ENCODE measurements at regions not wholly inside any gene's neighbourhood (a gene's known extent, or its start where the extent isn't known, plus 50 kb on each side); places are given as distances from the start of the nearest gene placed in this dataset.
A peak's percentile ranks its signal among the peaks of the same experiment; 100 is the strongest.

DNA sequence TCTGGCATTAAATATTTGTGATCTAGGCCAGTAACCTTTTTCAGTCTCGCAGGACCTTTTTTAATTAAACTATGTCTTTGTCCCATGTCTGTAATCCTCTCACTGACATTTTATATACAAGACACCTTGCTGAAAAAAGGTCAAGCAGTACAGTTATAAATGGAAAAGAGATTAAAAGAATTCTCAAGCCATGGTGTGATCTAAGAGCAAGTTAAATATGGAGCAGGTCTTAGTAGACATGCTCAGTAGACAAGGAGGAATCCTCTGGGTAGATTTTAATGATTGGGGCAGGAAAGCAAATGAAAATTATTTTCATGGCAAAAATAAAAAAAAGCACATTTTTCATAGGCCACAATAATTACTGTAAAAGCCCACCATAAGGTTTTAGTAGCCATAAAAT, 203.5 kb downstream of the PPP1R3A start:
- Histone ChIP-seq H3K79me2 (ENCODE audit: control insufficient read depth, insufficient read depth, low read length) (no peaks in the 10 kb centered on the region), H3K36me3 (ENCODE audit: control insufficient read depth in 2 of 2, insufficient read depth in 2 of 2, low read length in 1 of 2) (no peaks in the 10 kb centered on the region), H3K9me3 (replicated peaks; ENCODE audit: control insufficient read depth, insufficient read depth, low read length) (no peaks in the 10 kb centered on the region), H3K4me1 (ENCODE audit: control insufficient read depth, insufficient read depth, low read length) (no peaks in the 10 kb centered on the region), H2AFZ (ENCODE audit: control insufficient read depth, low read depth, low read length) (no peak overlapping the region), H3K9ac (ENCODE audit: control insufficient read depth, insufficient read depth, low read length) (no peak overlapping the region), H3K27ac (ENCODE audit: control insufficient read depth, insufficient read depth) (no peak overlapping the region), H3K27me3 (replicated peaks in 1 of 2; ENCODE audit: control insufficient read depth in 2 of 2, insufficient read depth in 2 of 2, low read length in 1 of 2) (no peaks in the 10 kb centered on the region), H3K4me2 (ENCODE audit: control insufficient read depth, insufficient read depth) (no peak overlapping the region), H4K20me1 (ENCODE audit: control insufficient read depth, insufficient read depth) (no peaks in the 10 kb centered on the region), H3K4me3 (no peak overlapping the region)
- ATAC-seq (no peak), DNase-seq (ENCODE audit: low read depth, low spot score) (no peak), FAIRE-seq (no peak)
- intact Hi-C loops (cut with micrococcal nuclease; ENCODE audit: unreplicated experiment) (no loop called here), in situ Hi-C loops (cut with MboI) (no loop called here)
- ChIA-PET POLR2A (no interaction called here), RAD21 (ENCODE audit: unreplicated experiment) (no interaction called here), CTCF (no interaction called here), SMC1A (ENCODE audit: uncharacterized antibody, unreplicated experiment) (interaction anchor here (1.0 kb wide), 1 partner anchor 896 kb away, joined by 4 read pairs; no protein-coding TSS in a partner anchor)
- TF ChIP-seq KAT2A (conservative IDR thresholded peaks at IDR 0.05; ENCODE audit: control insufficient read depth, low read depth, low read length) (no peak), RUNX3 (IDR thresholded peaks at IDR 0.05; ENCODE audit: low read length) (no peak), EED (IDR thresholded peaks at IDR 0.05; ENCODE audit: low read depth) (no peak), NFXL1 (IDR thresholded peaks at IDR 0.05; ENCODE audit: borderline replicate concordance) (no peak)
- BruUV-seq (replicated peaks) = no TSS peak
- WGBS (ENCODE audit: insufficient coverage, insufficient replicate concordance, low lambda C conversion rate, missing lambda C conversion rate) = 0% methylated on average over 1 of the region's 1 CpG

DNA sequence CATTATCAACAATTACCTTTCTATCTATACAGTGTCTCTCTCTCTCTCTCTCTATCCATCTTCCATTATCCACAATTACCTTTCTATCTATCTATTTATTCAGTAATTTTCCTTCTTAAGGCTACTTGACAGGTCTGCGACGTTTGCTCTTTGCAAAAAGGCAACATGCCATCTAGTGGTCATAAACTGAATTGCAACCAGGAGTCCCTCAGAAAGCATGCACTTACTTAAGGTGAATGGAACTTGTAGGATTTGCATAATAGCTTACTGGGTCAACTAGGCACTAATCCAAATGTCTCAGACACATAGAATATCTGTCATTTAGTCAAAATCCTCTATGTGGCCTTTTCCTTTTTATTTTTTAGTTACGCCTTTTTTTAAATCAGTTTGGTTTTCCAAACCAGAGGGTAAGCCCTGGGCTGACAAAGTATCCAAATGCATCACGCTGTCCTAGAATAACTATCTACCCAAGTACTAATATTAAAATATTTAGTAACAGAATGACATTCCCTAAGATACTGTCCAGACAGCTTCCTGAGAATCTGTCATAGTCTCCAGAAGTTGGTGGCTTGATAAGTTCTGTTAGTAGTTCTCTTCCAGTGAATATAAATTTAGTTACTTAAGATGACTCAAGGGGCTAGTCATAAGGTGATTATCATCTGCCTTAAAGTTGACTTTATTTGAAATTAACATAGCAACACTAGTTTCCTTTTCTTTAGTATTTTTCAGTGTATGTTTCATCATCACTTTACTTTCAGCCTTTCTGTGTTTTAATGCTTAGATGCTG, 208.3 kb downstream of the PPP1R3A start:
- no peaks in the 10 kb centered on the region for H3K4me1 ChIP-seq (ENCODE audit: control insufficient read depth, insufficient read depth, low read length)
- CTCF ChIA-PET = interaction anchor here (0.7 to 1.8 kb wide), 20 partner anchors 9 to 1160 kb away, joined by 3 to 11 read pairs (median 4); no protein-coding TSS in a partner anchor
- in situ Hi-C loops (cut with MboI) = no loop called here
- no peak overlapping the region for H3K4me2 ChIP-seq (ENCODE audit: control insufficient read depth, insufficient read depth)
- H2AFZ ChIP-seq (ENCODE audit: control insufficient read depth, low read depth, low read length) = no peak overlapping the region
- no peaks in the 10 kb centered on the region for H3K79me2 ChIP-seq (ENCODE audit: control insufficient read depth, insufficient read depth, low read length)
- POLR2A ChIA-PET = no interaction called here
- peak; percentile 95 for ATAC-seq
- no peak overlapping the region for H3K4me3 ChIP-seq
- SMC1A ChIA-PET (ENCODE audit: uncharacterized antibody, unreplicated experiment) = interaction anchor here (0.7 to 1.6 kb wide), 4 partner anchors 13 to 550 kb away, joined by 3 read pairs; no protein-coding TSS in a partner anchor
- H3K9ac ChIP-seq (ENCODE audit: control insufficient read depth, insufficient read depth, low read length) = no peak overlapping the region
- DNase-seq (ENCODE audit: low read depth, low spot score) = peak; percentile 44
- BruUV-seq (replicated peaks) = no TSS peak
- intact Hi-C loops (cut with micrococcal nuclease; ENCODE audit: unreplicated experiment) = loop anchor here (5.0 kb wide), 1 partner anchor 1158 kb away; no protein-coding TSS in a partner anchor
- H3K9me3 ChIP-seq (replicated peaks; ENCODE audit: control insufficient read depth, insufficient read depth, low read length) = no peaks in the 10 kb centered on the region
- FAIRE-seq = peak; percentile 94
- H3K27me3 ChIP-seq (replicated peaks in 1 of 2; ENCODE audit: control insufficient read depth in 2 of 2, insufficient read depth in 2 of 2, low read length in 1 of 2) = no peaks in the 10 kb centered on the region
- no peaks in the 10 kb centered on the region for H3K36me3 ChIP-seq (ENCODE audit: control insufficient read depth in 2 of 2, insufficient read depth in 2 of 2, low read length in 1 of 2)
- 47% methylated on average over 4 of the region's 4 CpGs for WGBS (ENCODE audit: insufficient coverage, insufficient replicate concordance, low lambda C conversion rate, missing lambda C conversion rate)
- H3K27ac ChIP-seq (ENCODE audit: control insufficient read depth, insufficient read depth) = no peak overlapping the region
- no peaks in the 10 kb centered on the region for H4K20me1 ChIP-seq (ENCODE audit: control insufficient read depth, insufficient read depth)
- RAD21 ChIA-PET (ENCODE audit: unreplicated experiment) = interaction anchor here (0.9 to 1.0 kb wide), 2 partner anchors 9 to 11 kb away, joined by 3 to 4 read pairs; no protein-coding TSS in a partner anchor
- TF ChIP-seq SIX5 (IDR thresholded peaks at IDR 0.05; ENCODE audit: low read depth, low read length, severe bottlenecking) (no peak), FOXM1 (IDR thresholded peaks at IDR 0.05; ENCODE audit: low read depth, low read length) (no peak), ETV6 (conservative IDR thresholded peaks at IDR 0.05 in 1 of 2, IDR thresholded peaks at IDR 0.05 in 1 of 2; ENCODE audit: borderline replicate concordance in 1 of 2, low read depth in 1 of 2) (no peak), GATAD2B (conservative IDR thresholded peaks at IDR 0.05; ENCODE audit: low read depth) (no peak), NR2F1 (conservative IDR thresholded peaks at IDR 0.05) (no peak), TARDBP (IDR thresholded peaks at IDR 0.05; ENCODE audit: borderline replicate concordance) (no peak), MYC (IDR thresholded peaks at IDR 0.05; ENCODE audit: insufficient read depth, insufficient read length, insufficient replicate concordance, low read length, severe bottlenecking) (no peak), PBX3 (IDR thresholded peaks at IDR 0.05; ENCODE audit: insufficient replicate concordance, low read depth, low read length) (no peak)
- TF ChIP-seq, protein P1, sequence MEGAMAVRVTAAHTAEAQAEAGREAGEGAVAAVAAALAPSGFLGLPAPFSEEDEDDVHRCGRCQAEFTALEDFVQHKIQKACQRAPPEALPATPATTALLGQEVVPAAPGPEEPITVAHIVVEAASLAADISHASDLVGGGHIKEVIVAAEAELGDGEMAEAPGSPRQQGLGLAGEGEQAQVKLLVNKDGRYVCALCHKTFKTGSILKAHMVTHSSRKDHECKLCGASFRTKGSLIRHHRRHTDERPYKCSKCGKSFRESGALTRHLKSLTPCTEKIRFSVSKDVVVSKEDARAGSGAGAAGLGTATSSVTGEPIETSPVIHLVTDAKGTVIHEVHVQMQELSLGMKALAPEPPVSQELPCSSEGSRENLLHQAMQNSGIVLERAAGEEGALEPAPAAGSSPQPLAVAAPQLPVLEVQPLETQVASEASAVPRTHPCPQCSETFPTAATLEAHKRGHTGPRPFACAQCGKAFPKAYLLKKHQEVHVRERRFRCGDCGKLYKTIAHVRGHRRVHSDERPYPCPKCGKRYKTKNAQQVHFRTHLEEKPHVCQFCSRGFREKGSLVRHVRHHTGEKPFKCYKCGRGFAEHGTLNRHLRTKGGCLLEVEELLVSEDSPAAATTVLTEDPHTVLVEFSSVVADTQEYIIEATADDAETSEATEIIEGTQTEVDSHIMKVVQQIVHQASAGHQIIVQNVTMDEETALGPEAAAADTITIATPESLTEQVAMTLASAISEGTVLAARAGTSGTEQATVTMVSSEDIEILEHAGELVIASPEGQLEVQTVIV (IDR thresholded peaks at IDR 0.05; ENCODE audit: borderline replicate concordance, partially characterized antibody) = no peak
